ENCODE measurements at regions not wholly inside any gene's neighbourhood (a gene's known extent, or its start where the extent isn't known, plus 50 kb on each side); places are given as distances from the start of the nearest gene placed in this dataset.

GRCh38 chr21:28378026-28378425 lies 614.7 kb downstream of the LTN1 start:
- Histone ChIP-seq H3K4me1 (no peaks in the 10 kb centered on the region), H3K27me3 (no peaks in the 10 kb centered on the region), H3K9me3 (no peaks in the 10 kb centered on the region), H3K4me3 (no peak overlapping the region), H3K27ac (no peak overlapping the region), H3K36me3 (no peaks in the 10 kb centered on the region)
- 76 to 90% methylated on average over 2 of the region's 2 CpGs for WGBS, 2 donors
- TF ChIP-seq POLR2A (IDR thresholded peaks at IDR 0.05) (no peak), EP300 (IDR thresholded peaks at IDR 0.05) (no peak), CTCF (IDR thresholded peaks at IDR 0.05) (no peak), POLR2AphosphoS5 (IDR thresholded peaks at IDR 0.05) (no peak)
- ATAC-seq (ENCODE audit: low FRiP score in 2 of 2) (no peak), DNase-seq (no peak)

GRCh38 chr21:28375708-28376385 lies 616.8 kb downstream of the LTN1 start:
- DNase-seq, result no peak
- Histone ChIP-seq H3K9me3 (peaks cover 0 to 10% (median 4%) of the 10 kb centered on the region in 4 donors), H3K27me3 (no peaks in the 10 kb centered on the region), H3K4me3 (no peak overlapping the region), H3K36me3 (no peaks in the 10 kb centered on the region), H3K27ac (no peak overlapping the region), H3K4me1 (no peaks in the 10 kb centered on the region)
- 62 to 75% methylated on average over 2 of the region's 2 CpGs for WGBS, 2 donors
- no peak for ATAC-seq (ENCODE audit: low FRiP score in 2 of 2)
- TF ChIP-seq POLR2A (IDR thresholded peaks at IDR 0.05) (no peak), EP300 (IDR thresholded peaks at IDR 0.05) (no peak), CTCF (IDR thresholded peaks at IDR 0.05) (no peak), POLR2AphosphoS5 (IDR thresholded peaks at IDR 0.05) (no peak)

- H3K4me3 ChIP-seq, result no peak overlapping the region
- ATAC-seq (ENCODE audit: low FRiP score in 2 of 2) (no peak), DNase-seq (no peak)
- TF ChIP-seq CTCF (IDR thresholded peaks at IDR 0.05) (no peak), EP300 (IDR thresholded peaks at IDR 0.05) (no peak), POLR2AphosphoS5 (IDR thresholded peaks at IDR 0.05) (no peak), POLR2A (IDR thresholded peaks at IDR 0.05) (no peak)
- no peaks in the 10 kb centered on the region for H3K27me3 ChIP-seq
- no peaks in the 10 kb centered on the region for H3K36me3 ChIP-seq
- no peaks in the 10 kb centered on the region for H3K4me1 ChIP-seq
- no peak overlapping the region for H3K27ac ChIP-seq
- H3K9me3 ChIP-seq, result peaks cover 0 to 10% (median 4%) of the 10 kb centered on the region in 4 donors
- 94 to 98% methylated on average over 1 of the region's 1 CpG for WGBS, 2 donors
Measured at GRCh38 chr21:28374881-28375280, 617.8 kb downstream of the LTN1 start.

GRCh38 chr21:28371713-28372112 lies 621.0 kb downstream of the LTN1 start:
- H3K27me3 ChIP-seq, result no peaks in the 10 kb centered on the region
- no peak overlapping the region for H3K27ac ChIP-seq
- H3K4me1 ChIP-seq, result no peaks in the 10 kb centered on the region
- peaks cover 0 to 10% (median 4%) of the 10 kb centered on the region in 4 donors for H3K9me3 ChIP-seq
- H3K36me3 ChIP-seq, result no peaks in the 10 kb centered on the region
- ATAC-seq (ENCODE audit: low FRiP score in 2 of 2), result no peak
- no peak for TF ChIP-seq CTCF (IDR thresholded peaks at IDR 0.05)
- no peak for TF ChIP-seq EP300 (IDR thresholded peaks at IDR 0.05)
- TF ChIP-seq POLR2AphosphoS5 (IDR thresholded peaks at IDR 0.05), result no peak
- no peak for TF ChIP-seq POLR2A (IDR thresholded peaks at IDR 0.05)
- WGBS, 2 donors, result 92 to 97% methylated on average over 4 of the region's 4 CpGs
- DNase-seq, result no peak
- H3K4me3 ChIP-seq, result no peak overlapping the region

- TF ChIP-seq EP300 (IDR thresholded peaks at IDR 0.05) (no peak), POLR2A (IDR thresholded peaks at IDR 0.05) (no peak), CTCF (IDR thresholded peaks at IDR 0.05) (no peak), POLR2AphosphoS5 (IDR thresholded peaks at IDR 0.05) (no peak)
- DNase-seq, result no peak
Measured at GRCh38 chr21:28359300-28359699, 633.4 kb downstream of the LTN1 start.

More at GRCh38 chr21:28359300-28359699, 633.4 kb downstream of the LTN1 start:
- H3K27me3 ChIP-seq, result no peaks in the 10 kb centered on the region
- H3K27ac ChIP-seq, result no peak overlapping the region
- H3K4me3 ChIP-seq, result no peak overlapping the region
- H3K36me3 ChIP-seq, result no peaks in the 10 kb centered on the region
- ATAC-seq (ENCODE audit: low FRiP score in 2 of 2), result no peak
- no peaks in the 10 kb centered on the region for H3K4me1 ChIP-seq
- no peaks in the 10 kb centered on the region for H3K9me3 ChIP-seq
